Tibial nerve (tissue), 3 donors: ENCODE measurements at regions not wholly inside any gene's neighbourhood (a gene's known extent, or its start where the extent isn't known, plus 50 kb on each side); places are given as distances from the start of the nearest gene placed in this dataset.

Experiments used
- CTCF ChIP-seq, 5 experiments: fragments of 200-600 bp in 3 of 5; fragments of 450-650 bp in 2 of 5; sonication (generic) in 3 of 5; IDR thresholded peaks; one replicate each; pipeline ENCODE4 v1.5.1; 2016 to 2019; ENCODE audit warnings: antibody characterized with exemption in 5 of 5, mild to moderate bottlenecking in 3 of 5, moderate library complexity in 2 of 5
- POLR2A ChIP-seq, 2 donors: fragments of 450-650 bp; IDR thresholded peaks; one replicate each; pipeline ENCODE4 v1.6.1; 2017; ENCODE audit warnings: antibody characterized with exemption in 2 of 2, mild to moderate bottlenecking in 2 of 2, moderate library complexity in 2 of 2

- no peak for TF ChIP-seq CTCF (IDR thresholded peaks at IDR 0.05)
- TF ChIP-seq POLR2A (IDR thresholded peaks at IDR 0.05), result no peak
These were observed 503.2 kb downstream of the TMEM114 start for GRCh38 chr16:8087146-8087545.
